Muscle layer of colon (tissue), 2 donors: ENCODE measurements at regions not wholly inside any gene's neighbourhood (a gene's known extent, or its start where the extent isn't known, plus 50 kb on each side); places are given as distances from the start of the nearest gene placed in this dataset.

Source experiments
- H3K27ac ChIP-seq: one replicate; pipeline ENCODE4 v1.7.0; 2013; ENCODE audit warnings: low read depth, mild to moderate bottlenecking, low read length, moderate library complexity
- H3K27me3 ChIP-seq, 2 donors: one replicate each; pipeline ENCODE4 v1.7.0; 2013; ENCODE audit warnings: low read length in 2 of 2, mild to moderate bottlenecking in 2 of 2; ENCODE audit not compliant: insufficient read depth in 2 of 2, control insufficient read depth in 1 of 2
- H3K36me3 ChIP-seq: one replicate; pipeline ENCODE4 v1.7.0; 2013; ENCODE audit warnings: mild to moderate bottlenecking, low read length; ENCODE audit not compliant: insufficient read depth
- H3K4me1 ChIP-seq: one replicate; pipeline ENCODE4 v1.7.0; 2013; ENCODE audit warnings: mild to moderate bottlenecking, low read length; ENCODE audit not compliant: insufficient read depth
- H3K4me3 ChIP-seq, 2 donors: one replicate each; pipeline ENCODE4 v1.7.0; 2013; ENCODE audit warnings: low read length in 2 of 2, low read depth in 1 of 2, mild to moderate bottlenecking in 1 of 2, moderate library complexity in 1 of 2
- H3K9ac ChIP-seq: one replicate; pipeline ENCODE4 v1.7.0; 2013; ENCODE audit warnings: low read length
- H3K9me3 ChIP-seq: one replicate; pipeline ENCODE4 v1.7.0; 2013; ENCODE audit warnings: mild to moderate bottlenecking, low read length
- donor health status: abdominal sarcoma.
- donor health status: Adenocarcinoma of cecum.

DNA sequence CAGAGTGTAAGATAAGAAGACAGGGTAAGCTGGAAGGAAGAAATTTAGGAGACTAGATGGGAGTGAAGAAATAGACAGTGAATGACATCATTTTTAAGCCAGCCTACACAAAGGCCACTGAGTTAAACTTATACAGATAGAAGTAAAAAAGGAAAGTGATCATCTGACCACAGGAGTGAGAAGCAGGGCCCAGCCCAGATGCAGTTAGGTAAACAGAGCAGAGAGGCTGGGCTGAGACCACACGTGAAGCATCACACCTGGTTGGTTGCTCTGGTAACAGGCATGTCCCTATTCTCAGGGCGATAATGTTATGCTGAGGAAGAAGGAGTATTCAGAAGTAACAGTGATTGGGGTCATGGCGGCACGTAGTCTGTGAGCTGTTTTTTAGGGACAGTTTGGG lies 1079.4 kb downstream of the AACS start:
- no peaks in the 10 kb centered on the region for H3K4me1 ChIP-seq
- H3K27me3 ChIP-seq = no peaks in the 10 kb centered on the region
- H3K9ac ChIP-seq = no peak overlapping the region
- no peak overlapping the region for H3K27ac ChIP-seq
- H3K9me3 ChIP-seq = no peaks in the 10 kb centered on the region
- H3K4me3 ChIP-seq = no peak overlapping the region
- no peaks in the 10 kb centered on the region for H3K36me3 ChIP-seq

DNA sequence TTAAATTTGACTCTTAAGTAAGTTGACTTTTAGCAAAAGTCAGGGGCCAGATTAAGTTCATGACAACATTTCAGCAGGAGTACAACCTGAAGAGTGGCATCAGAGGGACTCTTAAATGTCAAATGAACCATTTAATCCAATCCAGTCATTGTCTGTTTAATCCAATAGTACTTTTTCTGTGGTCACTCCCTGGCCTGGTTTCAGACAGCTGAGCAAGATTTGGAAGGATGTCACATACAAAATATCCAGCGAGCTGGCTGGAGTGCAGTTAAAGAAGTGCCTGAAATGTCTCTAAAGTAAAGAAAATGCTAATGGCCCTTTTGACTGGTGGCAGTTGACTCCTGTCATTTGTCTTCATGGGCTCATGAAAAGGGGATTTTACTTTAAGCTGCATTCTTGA lies 1082.1 kb downstream of the AACS start:
- no peak overlapping the region for H3K9ac ChIP-seq
- H3K36me3 ChIP-seq = no peaks in the 10 kb centered on the region
- no peaks in the 10 kb centered on the region for H3K4me1 ChIP-seq
- H3K4me3 ChIP-seq = no peak overlapping the region
- no peak overlapping the region for H3K27ac ChIP-seq
- H3K27me3 ChIP-seq = no peaks in the 10 kb centered on the region
- no peaks in the 10 kb centered on the region for H3K9me3 ChIP-seq

DNA sequence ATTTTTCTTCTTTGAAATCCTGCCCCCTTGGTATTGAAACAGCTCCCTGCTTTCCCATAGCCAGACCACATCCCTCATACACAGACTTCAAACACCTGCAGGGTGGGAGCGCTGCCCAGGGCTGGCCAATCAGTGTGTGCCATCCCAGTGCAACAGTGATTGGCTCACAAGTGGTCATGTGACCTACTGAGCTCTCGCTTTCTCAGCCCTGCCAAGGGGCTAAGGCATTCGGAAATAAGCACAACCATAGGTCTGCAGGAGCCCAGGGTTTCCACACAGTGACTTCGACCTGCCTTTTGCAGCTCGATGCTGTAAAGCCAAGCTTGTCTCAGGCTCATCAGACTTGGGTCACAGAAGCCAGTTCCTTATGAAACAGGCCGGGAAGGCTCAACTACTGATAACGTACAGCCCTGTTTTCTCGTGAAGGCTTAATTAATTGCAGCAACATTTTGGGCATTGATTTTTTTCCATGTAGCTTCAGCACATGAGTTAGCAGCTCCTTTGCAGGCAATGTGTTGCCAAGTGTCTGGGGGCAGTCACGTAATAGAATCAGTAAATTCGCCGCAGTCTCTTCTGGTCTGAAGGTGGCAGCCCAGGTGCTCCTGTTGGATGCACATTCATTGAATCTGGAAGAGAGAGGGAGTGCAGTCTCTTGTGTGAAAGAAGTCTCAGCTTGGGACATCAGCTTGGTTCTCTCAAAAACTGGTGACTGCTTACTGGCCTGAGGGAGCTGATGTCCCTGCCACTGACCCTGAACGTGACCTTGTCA lies 1091.8 kb downstream of the AACS start:
- Histone ChIP-seq H3K4me3 (no peak overlapping the region), H3K27me3 (no peaks in the 10 kb centered on the region), H3K27ac (no peak overlapping the region), H3K36me3 (no peaks in the 10 kb centered on the region), H3K9me3 (no peaks in the 10 kb centered on the region), H3K9ac (no peak overlapping the region), H3K4me1 (no peaks in the 10 kb centered on the region)

DNA sequence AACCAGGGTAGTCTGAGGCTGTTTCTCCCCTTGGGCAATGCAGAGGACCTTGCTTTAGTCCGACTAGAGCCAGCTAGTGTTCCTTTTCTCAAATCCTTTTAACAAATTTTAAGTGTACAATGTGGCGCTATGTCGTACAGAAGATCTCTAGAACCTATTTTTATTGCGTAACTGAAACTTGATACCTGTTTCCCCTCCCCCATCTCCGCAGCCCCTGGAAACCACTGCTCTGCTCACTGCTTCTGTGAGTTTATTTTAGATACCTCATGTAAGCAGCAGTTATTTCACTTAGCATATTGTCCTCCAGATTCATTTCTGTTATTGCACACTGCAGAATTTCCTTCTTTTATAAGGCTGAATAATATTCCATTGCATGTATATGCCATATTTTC lies 1092.3 kb downstream of the AACS start:
- no peak overlapping the region for H3K27ac ChIP-seq
- H3K9me3 ChIP-seq = no peaks in the 10 kb centered on the region
- no peak overlapping the region for H3K9ac ChIP-seq
- H3K4me1 ChIP-seq = no peaks in the 10 kb centered on the region
- no peaks in the 10 kb centered on the region for H3K27me3 ChIP-seq
- no peaks in the 10 kb centered on the region for H3K36me3 ChIP-seq
- no peak overlapping the region for H3K4me3 ChIP-seq

DNA sequence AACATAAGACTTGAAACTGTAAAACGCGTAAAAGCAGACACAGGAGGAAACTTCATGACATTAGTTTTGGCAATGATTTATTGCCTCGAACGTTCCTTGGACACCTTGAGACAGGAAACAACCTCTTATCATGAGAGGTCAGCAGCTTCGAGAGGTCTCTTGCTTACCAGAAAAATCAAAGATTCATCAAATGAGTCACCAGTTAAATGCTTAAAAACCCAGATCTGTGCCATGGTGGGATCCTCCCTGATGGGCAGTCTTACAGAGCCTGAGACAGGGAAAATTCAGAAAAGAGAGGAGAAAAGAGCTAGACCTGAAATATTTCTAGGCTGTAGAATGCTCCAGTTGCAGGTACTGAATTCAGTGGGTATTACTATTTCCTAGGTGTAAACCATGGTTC lies 1093.9 kb downstream of the AACS start:
- H3K9me3 ChIP-seq = no peaks in the 10 kb centered on the region
- no peaks in the 10 kb centered on the region for H3K36me3 ChIP-seq
- no peak overlapping the region for H3K4me3 ChIP-seq
- no peaks in the 10 kb centered on the region for H3K27me3 ChIP-seq
- H3K27ac ChIP-seq = no peak overlapping the region
- H3K9ac ChIP-seq = no peak overlapping the region
- H3K4me1 ChIP-seq = no peaks in the 10 kb centered on the region

DNA sequence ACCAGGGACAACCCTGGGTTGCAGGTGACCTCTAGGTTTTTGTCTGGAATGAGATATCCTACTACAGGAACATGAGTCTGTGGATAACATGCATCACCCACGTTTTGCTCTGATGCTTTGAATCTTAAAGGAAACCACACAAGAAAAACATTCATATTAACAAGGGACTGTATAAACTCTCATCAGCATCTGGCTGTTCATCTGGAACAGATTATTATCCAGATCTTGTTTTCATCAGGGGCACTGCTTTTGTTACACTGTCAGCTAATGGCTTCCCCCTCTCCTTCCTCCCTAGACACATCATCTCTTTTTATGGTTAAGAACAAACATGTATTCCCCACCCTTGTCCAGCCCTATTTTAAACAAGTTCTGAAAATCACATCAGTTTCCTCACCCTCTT lies 1095.7 kb downstream of the AACS start:
- H3K4me3 ChIP-seq = no peak overlapping the region
- H3K9me3 ChIP-seq = no peaks in the 10 kb centered on the region
- H3K27ac ChIP-seq = no peak overlapping the region
- H3K4me1 ChIP-seq = no peaks in the 10 kb centered on the region
- no peaks in the 10 kb centered on the region for H3K27me3 ChIP-seq
- no peak overlapping the region for H3K9ac ChIP-seq
- no peaks in the 10 kb centered on the region for H3K36me3 ChIP-seq

DNA sequence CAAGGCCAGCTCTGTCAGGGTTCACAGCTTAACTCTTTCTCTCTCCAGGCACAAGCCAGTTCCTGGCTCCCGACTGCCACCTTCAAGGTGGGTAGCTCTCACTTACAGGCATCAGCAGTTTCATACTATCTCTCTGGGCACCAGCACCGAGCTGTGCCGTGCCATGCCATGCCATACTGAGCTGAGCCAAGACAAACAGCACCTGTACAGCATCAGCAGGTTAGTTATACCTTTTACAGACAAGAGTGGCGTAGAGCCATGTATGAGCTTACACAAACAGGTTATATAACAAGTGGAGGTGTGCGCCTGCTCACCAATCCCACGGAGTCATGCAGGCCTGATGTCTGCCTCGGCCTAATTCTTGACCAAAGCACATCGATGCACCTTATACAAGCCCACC lies 1098.7 kb downstream of the AACS start:
- no peak overlapping the region for H3K27ac ChIP-seq
- no peaks in the 10 kb centered on the region for H3K4me1 ChIP-seq
- H3K9me3 ChIP-seq = no peaks in the 10 kb centered on the region
- no peaks in the 10 kb centered on the region for H3K36me3 ChIP-seq
- H3K27me3 ChIP-seq = no peaks in the 10 kb centered on the region
- H3K4me3 ChIP-seq = no peak overlapping the region
- no peak overlapping the region for H3K9ac ChIP-seq

DNA sequence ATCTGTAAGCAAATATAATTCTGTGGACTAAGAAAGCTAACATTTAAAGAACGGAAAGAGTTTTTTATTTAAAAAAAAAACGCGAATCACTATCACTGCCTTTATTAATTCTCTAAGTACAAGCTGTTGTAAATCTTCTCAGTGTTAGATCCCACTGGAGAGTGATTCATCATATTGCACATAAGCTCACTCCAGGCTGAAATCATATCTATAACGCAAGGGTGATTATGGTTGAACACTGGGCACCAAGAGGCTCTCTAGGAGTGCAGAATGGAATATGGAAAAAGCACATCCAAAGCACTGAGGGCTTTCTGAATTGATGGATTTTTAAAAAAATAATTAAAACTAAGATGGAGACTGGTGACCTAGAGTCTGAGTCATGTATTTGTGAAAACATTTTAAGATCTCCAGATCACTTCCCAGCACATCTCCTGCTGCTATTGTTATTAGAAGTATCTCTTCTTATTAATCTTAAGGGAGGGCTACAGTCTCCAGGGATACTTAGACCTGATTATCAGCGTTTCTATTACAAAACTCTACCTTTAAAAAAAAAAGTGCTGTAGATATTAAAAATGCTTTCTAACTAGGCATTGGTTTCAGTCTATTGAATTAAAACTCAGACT lies 1106.8 kb downstream of the AACS start:
- H3K27ac ChIP-seq = no peak overlapping the region
- H3K27me3 ChIP-seq = no peaks in the 10 kb centered on the region
- no peaks in the 10 kb centered on the region for H3K36me3 ChIP-seq
- H3K9me3 ChIP-seq = no peaks in the 10 kb centered on the region
- no peaks in the 10 kb centered on the region for H3K4me1 ChIP-seq
- no peak overlapping the region for H3K9ac ChIP-seq
- no peak overlapping the region for H3K4me3 ChIP-seq

DNA sequence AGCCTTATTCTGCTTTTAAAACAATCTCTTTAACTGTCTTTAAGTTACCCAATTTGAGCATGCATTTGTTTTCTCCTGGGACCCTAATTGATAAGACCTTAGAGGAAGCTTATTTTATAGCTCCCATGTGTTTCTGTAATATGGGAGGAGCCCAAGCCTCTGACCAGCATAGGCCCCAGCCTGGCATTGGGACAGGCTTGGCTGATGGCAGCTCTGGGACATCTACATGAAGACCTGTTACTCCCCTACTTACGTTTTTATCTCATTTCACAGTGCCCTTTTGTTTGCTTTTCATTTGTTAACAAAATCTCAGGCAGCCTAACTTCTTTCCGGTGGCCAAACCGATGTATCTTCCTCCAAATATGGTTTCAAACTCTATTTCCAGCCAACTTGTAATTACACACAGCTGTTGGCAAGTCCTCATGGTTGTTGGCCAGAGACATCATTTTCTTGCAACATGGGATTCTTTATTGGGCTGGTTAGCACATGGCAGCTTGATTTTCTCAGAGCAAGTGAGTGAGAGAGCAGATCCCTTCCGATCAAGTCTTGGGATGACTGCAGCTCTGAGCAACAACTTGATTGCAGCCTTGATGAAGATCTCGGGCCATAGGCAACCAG lies 1117.5 kb downstream of the AACS start:
- Histone ChIP-seq H3K9me3 (no peaks in the 10 kb centered on the region), H3K36me3 (no peaks in the 10 kb centered on the region), H3K27ac (no peak overlapping the region), H3K27me3 (no peaks in the 10 kb centered on the region), H3K9ac (no peak overlapping the region), H3K4me1 (no peaks in the 10 kb centered on the region), H3K4me3 (no peak overlapping the region)

DNA sequence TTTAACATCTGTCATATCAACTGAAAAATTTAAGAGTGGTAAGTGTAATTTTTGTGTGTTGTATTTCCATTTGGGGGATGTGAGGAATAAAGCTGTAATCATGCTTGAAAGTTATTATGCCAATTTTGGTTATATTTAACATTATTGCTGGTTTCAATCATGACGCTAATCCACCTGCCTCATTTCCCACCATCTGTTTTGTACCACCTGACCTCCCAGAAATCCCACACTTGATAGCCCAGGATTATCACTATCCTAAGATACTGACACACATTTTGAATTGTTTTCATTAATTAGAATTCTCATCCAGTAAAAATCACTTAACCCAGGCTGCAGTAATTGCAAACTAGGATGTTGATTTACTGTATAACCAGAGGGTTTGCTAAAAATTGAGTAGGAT lies 1119.8 kb downstream of the AACS start:
- H3K9ac ChIP-seq = no peak overlapping the region
- no peak overlapping the region for H3K4me3 ChIP-seq
- no peaks in the 10 kb centered on the region for H3K27me3 ChIP-seq

DNA sequence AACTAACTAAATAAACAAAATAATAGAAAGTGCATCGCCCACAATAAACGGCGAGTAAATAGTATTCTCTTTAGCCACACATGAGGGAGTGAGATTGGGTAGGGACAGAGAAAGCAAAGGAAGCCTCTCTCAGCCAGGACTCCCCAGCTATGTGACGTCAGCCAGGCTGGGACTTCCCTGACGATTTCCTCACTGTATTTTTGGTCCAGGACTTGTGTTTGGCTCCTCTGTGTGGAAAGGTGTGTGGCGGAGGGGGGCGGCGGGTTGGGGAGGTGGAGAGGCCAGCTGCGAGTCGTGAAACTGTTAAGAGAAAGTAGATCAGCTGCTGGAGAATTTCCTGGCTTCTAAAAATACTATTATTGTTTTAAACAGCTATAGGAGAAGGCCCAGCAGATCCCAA lies 1124.6 kb downstream of the AACS start:
- Histone ChIP-seq H3K9ac (no peak overlapping the region), H3K27ac (no peak overlapping the region), H3K9me3 (no peaks in the 10 kb centered on the region), H3K4me3 (no peak overlapping the region), H3K4me1 (no peaks in the 10 kb centered on the region), H3K36me3 (no peaks in the 10 kb centered on the region), H3K27me3 (peaks cover 0 to 13% of the 10 kb centered on the region in 2 donors)

More for the DNA sequence above, 1119.8 kb downstream of the AACS start:
- H3K27ac ChIP-seq = no peak overlapping the region
- no peaks in the 10 kb centered on the region for H3K9me3 ChIP-seq
- no peaks in the 10 kb centered on the region for H3K4me1 ChIP-seq
- no peaks in the 10 kb centered on the region for H3K36me3 ChIP-seq
